GM18499 (cell line): ENCODE measurements at regions not wholly inside any gene's neighbourhood (a gene's known extent, or its start where the extent isn't known, plus 50 kb on each side); places are given as distances from the start of the nearest gene placed in this dataset.

Source experiments
- ATAC-seq: cut with Tn5 transposase; IDR thresholded peaks from one replicate; pipeline ENCODE4 v1.9.1; 2021; ENCODE audit warnings: moderate number of reproducible peaks; ENCODE audit not compliant: insufficient read depth, unreplicated experiment

- no peak for ATAC-seq
Observed at GRCh38 chr13:64029343-64030093, 2613.9 kb upstream of the PCDH20 start.

GRCh38 chr13:64028551-64028950, 2612.9 kb upstream of the PCDH20 start:
- ATAC-seq = no peak

GRCh38 chr13:64020126-64020525, 2604.5 kb upstream of the PCDH20 start:
- no peak for ATAC-seq

GRCh38 chr13:64007339-64007738, 2591.7 kb upstream of the PCDH20 start:
- ATAC-seq = no peak

- ATAC-seq = no peak
Observed at GRCh38 chr13:64000321-64000720, 2584.7 kb upstream of the PCDH20 start.

GRCh38 chr13:63999614-64000305, 2584.1 kb upstream of the PCDH20 start:
- no peak for ATAC-seq

GRCh38 chr13:63983366-63983765, 2567.7 kb upstream of the PCDH20 start:
- no peak for ATAC-seq

- no peak for ATAC-seq
Observed at GRCh38 chr13:63979951-63980350, 2564.3 kb upstream of the PCDH20 start.

- ATAC-seq = no peak
Observed at GRCh38 chr13:63972328-63972727, 2556.7 kb upstream of the PCDH20 start.

- no peak for ATAC-seq
Observed at GRCh38 chr13:63954683-63955082, 2539.0 kb upstream of the PCDH20 start.

- ATAC-seq = no peak
Observed at GRCh38 chr13:63948045-63948444, 2532.4 kb upstream of the PCDH20 start.

GRCh38 chr13:63944911-63945310, 2529.3 kb upstream of the PCDH20 start:
- no peak for ATAC-seq

GRCh38 chr13:63942372-63942771, 2526.7 kb upstream of the PCDH20 start:
- no peak for ATAC-seq

GRCh38 chr13:63938851-63939250, 2523.2 kb upstream of the PCDH20 start:
- ATAC-seq = no peak

GRCh38 chr13:63910511-63910910, 2494.9 kb upstream of the PCDH20 start:
- no peak for ATAC-seq

- no peak for ATAC-seq
Observed at GRCh38 chr13:63909726-63910375, 2494.2 kb upstream of the PCDH20 start.

GRCh38 chr13:63902141-63902540, 2486.5 kb upstream of the PCDH20 start:
- ATAC-seq = no peak

- ATAC-seq = no peak
Observed at GRCh38 chr13:63901630-63902029, 2486.0 kb upstream of the PCDH20 start.

GRCh38 chr13:63900406-63900805, 2484.8 kb upstream of the PCDH20 start:
- ATAC-seq = no peak

- ATAC-seq = no peak
Observed at GRCh38 chr13:63896321-63896720, 2480.7 kb upstream of the PCDH20 start.

GRCh38 chr13:63882052-63882451, 2466.4 kb upstream of the PCDH20 start:
- ATAC-seq = no peak
